Upper lobe of left lung (tissue), 6 donors: ENCODE measurements at regions not wholly inside any gene's neighbourhood (a gene's known extent, or its start where the extent isn't known, plus 50 kb on each side); places are given as distances from the start of the nearest gene placed in this dataset.
"Not testable (repeated sequence)": the region's sequence is repeated elsewhere in the genome, so short reads cannot be mapped to it uniquely, and the experiment has no call there.

Source experiments
- ATAC-seq, 2 donors: fragments of 200-7000 bp; cut with Tn5 transposase; one replicate each; pipeline ENCODE4 v1.9.1; 2022; ENCODE audit warnings: mild to moderate bottlenecking in 2 of 2, moderate library complexity in 2 of 2; ENCODE audit not compliant: low FRiP score in 2 of 2
- DNase-seq, 2 donors: peaks; one replicate each; pipeline ENCODE4 v3.0.0-alpha.2; 2019 to 2020
- H3K27ac ChIP-seq, 4 donors: fragments of 200-600 bp; sonication (generic); one replicate each; pipeline ENCODE4 v1.5.1; 2016 to 2019
- H3K27me3 ChIP-seq, 4 donors: fragments of 200-600 bp; sonication (generic); one replicate each; pipeline ENCODE4 v1.5.1; 2017 to 2019
- H3K36me3 ChIP-seq, 4 donors: fragments of 200-600 bp; sonication (generic); one replicate each; pipeline ENCODE4 v1.5.1; 2016 to 2019
- H3K4me1 ChIP-seq, 4 donors: fragments of 200-600 bp; sonication (generic); one replicate each; pipeline ENCODE4 v1.5.1; 2018 to 2019
- H3K4me3 ChIP-seq, 4 donors: fragments of 200-600 bp; sonication (generic); one replicate each; pipeline ENCODE4 v1.5.1; 2017 to 2019; ENCODE audit warnings: mild to moderate bottlenecking in 2 of 4, moderate library complexity in 1 of 4
- H3K9me3 ChIP-seq, 4 donors: fragments of 200-600 bp; sonication (generic); one replicate each; pipeline ENCODE4 v1.5.1; 2018 to 2019
- EP300 ChIP-seq, 4 donors: sonication (generic); formaldehyde crosslinking; IDR thresholded peaks; one replicate each; pipeline ENCODE4 v1.5.1; 2017; ENCODE audit warnings: antibody characterized with exemption in 4 of 4, control low read depth in 2 of 4
- POLR2A ChIP-seq, 4 donors: fragments of 450-650 bp; IDR thresholded peaks; one replicate each; pipeline ENCODE4 v1.5.1; 2016 to 2017; ENCODE audit warnings: antibody characterized with exemption in 4 of 4, mild to moderate bottlenecking in 2 of 4
- POLR2AphosphoS5 ChIP-seq, 2 donors: sonication (generic); formaldehyde crosslinking; IDR thresholded peaks; one replicate each; pipeline ENCODE4 v1.5.1; 2017; ENCODE audit warnings: antibody characterized with exemption in 2 of 2
- WGBS, 2 donors: methylation state at CpG; one replicate each; pipeline ENCODE4 v1.1.5; 2017 to 2018; 5-methylcytosine and 5-hydroxymethylcytosine counted together
- TF ChIP-seq, protein P1 (sequence below), 6 experiments: fragments of 450-650 bp in 4 of 6; fragments of 200-600 bp in 2 of 6; sonication (generic) in 2 of 6; IDR thresholded peaks; one replicate each; pipeline ENCODE4 v1.5.1; 2016 to 2019; ENCODE audit warnings: antibody characterized with exemption in 6 of 6
- donor health status: DM: no; HTN: no; CAD: no; lungs with moderate emphysema.
- donor health status: DM: no; HTN: yes; CAD: no; lungs with severe emphysema.

DNA sequence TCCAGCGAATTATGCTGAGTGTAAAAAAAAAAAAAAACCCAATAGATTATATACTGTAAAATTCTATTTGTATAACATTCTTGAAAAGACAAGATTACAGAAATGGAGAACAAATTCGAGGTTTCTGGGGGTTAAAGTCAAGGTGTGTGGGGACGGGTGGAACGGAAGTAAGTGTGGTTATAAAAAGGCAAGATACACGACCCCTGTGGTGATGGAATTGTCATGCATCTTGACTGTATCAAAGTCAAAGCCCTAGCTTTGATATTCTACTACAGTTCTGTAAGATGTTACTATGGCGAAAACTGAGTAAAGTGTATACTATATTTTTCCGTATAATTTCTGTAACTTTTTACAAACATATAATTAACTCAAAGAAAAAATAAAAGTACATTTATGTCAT is 718.2 kb upstream of the PCDH15 start:
- Histone ChIP-seq H3K9me3 (no peaks in the 10 kb centered on the region), H3K27ac (no peak overlapping the region), H3K4me3 (no peak overlapping the region), H3K27me3 (no peaks in the 10 kb centered on the region), H3K36me3 (no peaks in the 10 kb centered on the region), H3K4me1 (no peaks in the 10 kb centered on the region)
- TF ChIP-seq POLR2A (IDR thresholded peaks at IDR 0.05) (no peak), POLR2AphosphoS5 (IDR thresholded peaks at IDR 0.05) (no peak), EP300 (IDR thresholded peaks at IDR 0.05) (no peak)
- TF ChIP-seq, protein P1, sequence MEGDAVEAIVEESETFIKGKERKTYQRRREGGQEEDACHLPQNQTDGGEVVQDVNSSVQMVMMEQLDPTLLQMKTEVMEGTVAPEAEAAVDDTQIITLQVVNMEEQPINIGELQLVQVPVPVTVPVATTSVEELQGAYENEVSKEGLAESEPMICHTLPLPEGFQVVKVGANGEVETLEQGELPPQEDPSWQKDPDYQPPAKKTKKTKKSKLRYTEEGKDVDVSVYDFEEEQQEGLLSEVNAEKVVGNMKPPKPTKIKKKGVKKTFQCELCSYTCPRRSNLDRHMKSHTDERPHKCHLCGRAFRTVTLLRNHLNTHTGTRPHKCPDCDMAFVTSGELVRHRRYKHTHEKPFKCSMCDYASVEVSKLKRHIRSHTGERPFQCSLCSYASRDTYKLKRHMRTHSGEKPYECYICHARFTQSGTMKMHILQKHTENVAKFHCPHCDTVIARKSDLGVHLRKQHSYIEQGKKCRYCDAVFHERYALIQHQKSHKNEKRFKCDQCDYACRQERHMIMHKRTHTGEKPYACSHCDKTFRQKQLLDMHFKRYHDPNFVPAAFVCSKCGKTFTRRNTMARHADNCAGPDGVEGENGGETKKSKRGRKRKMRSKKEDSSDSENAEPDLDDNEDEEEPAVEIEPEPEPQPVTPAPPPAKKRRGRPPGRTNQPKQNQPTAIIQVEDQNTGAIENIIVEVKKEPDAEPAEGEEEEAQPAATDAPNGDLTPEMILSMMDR (IDR thresholded peaks at IDR 0.05): no peak
- DNase-seq (no peak), ATAC-seq (no peak)
- 68 to 78% methylated on average over 7 of the region's 7 CpGs for WGBS, 2 donors

DNA sequence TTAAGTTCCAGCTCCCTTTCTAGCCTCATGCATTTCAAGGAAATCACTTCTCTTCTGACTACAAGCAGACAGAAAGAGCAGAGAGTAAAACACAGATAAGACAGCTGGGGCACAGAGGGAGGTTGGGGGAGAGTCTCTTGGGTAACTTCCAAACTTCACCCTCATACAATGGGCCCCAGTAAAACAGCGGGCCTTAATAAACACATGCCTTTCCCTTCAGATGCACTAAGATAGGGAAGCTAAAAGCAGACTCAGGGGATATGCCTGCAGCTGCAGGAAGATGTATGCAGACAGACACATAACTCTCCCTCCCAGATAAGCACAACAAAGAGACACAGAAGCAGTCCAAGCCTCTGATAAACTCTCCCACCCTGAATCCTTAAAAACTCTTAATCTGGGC is 717.4 kb upstream of the PCDH15 start:
- 8 to 19% methylated on average over 1 of the region's 1 CpG for WGBS, 2 donors
- not testable (repeated sequence) for DNase-seq, ATAC-seq, H3K27me3 ChIP-seq, H3K9me3 ChIP-seq, H3K4me3 ChIP-seq, H3K4me1 ChIP-seq, H3K27ac ChIP-seq, H3K36me3 ChIP-seq

DNA sequence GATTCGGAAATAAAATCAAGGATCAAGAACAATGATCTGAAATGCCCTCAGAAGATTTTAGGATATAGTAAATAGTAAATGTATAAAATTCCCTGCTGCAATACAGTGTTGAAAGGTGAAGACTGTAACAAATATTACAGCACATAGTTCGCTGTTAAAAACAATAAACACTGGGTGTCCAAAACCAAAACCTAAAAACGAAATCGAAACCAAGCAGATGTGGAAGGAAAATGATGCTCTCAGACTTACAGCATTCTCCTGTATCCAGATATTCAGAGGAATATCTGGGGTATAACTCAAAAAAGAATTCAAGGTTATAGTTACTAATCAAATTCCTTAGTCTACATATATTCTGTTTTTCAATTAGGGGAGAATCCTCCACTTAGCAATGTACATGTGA is 708.1 kb upstream of the PCDH15 start:
- H3K9me3 ChIP-seq: no peaks in the 10 kb centered on the region
- DNase-seq (no peak), ATAC-seq (no peak)
- H3K27ac ChIP-seq: no peak overlapping the region
- H3K36me3 ChIP-seq: no peaks in the 10 kb centered on the region
- TF ChIP-seq EP300 (IDR thresholded peaks at IDR 0.05) (no peak), POLR2AphosphoS5 (IDR thresholded peaks at IDR 0.05) (no peak), POLR2A (IDR thresholded peaks at IDR 0.05) (no peak)
- TF ChIP-seq, protein P1 (IDR thresholded peaks at IDR 0.05): no peak
- 68 to 72% methylated on average over 4 of the region's 4 CpGs for WGBS, 2 donors
- H3K4me1 ChIP-seq: no peaks in the 10 kb centered on the region
- H3K4me3 ChIP-seq: peak overlapping the region in 2 of 4 donors; percentile 7 to 18
- no peaks in the 10 kb centered on the region for H3K27me3 ChIP-seq

DNA sequence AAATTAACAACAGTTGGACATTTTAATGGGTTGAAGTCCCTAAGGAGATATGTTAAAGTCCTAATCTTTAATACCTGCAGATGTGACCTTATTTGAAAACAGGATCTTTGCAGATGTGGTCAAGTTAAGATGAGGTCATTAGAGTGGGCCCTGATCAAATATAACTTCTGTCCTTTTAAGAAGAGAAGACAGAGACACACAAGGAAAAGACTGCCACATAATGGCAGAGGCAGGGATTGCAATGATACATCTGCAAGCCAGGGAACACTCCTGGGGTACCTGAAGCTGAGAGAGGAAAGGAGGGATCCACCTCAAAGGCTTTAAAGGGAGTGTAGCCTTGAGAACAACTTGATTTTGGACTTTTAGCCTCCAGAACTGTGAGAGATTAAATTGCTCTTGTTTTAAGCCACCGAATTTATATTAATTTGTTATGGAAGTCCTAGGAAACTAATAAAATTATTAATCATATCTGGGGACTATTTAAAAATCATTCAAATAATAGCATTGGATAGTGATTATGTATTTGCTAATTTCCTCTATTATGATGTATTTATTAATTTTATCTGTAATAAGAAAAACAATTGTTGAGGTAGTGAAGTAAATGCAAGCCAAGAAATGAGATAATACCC is 700.0 kb upstream of the PCDH15 start:
- no peaks in the 10 kb centered on the region for H3K4me1 ChIP-seq
- H3K27ac ChIP-seq: no peak overlapping the region
- no peaks in the 10 kb centered on the region for H3K27me3 ChIP-seq
- TF ChIP-seq, protein P1 (IDR thresholded peaks at IDR 0.05): peak in 4 of 6 experiments; percentile 23 to 36 (median 25)
- TF ChIP-seq POLR2AphosphoS5 (IDR thresholded peaks at IDR 0.05): no peak
- DNase-seq (no peak), ATAC-seq (no peak)
- no peaks in the 10 kb centered on the region for H3K9me3 ChIP-seq
- no peak overlapping the region for H3K4me3 ChIP-seq
- no peaks in the 10 kb centered on the region for H3K36me3 ChIP-seq
- 14 to 36% methylated on average over 1 of the region's 1 CpG for WGBS, 2 donors

DNA sequence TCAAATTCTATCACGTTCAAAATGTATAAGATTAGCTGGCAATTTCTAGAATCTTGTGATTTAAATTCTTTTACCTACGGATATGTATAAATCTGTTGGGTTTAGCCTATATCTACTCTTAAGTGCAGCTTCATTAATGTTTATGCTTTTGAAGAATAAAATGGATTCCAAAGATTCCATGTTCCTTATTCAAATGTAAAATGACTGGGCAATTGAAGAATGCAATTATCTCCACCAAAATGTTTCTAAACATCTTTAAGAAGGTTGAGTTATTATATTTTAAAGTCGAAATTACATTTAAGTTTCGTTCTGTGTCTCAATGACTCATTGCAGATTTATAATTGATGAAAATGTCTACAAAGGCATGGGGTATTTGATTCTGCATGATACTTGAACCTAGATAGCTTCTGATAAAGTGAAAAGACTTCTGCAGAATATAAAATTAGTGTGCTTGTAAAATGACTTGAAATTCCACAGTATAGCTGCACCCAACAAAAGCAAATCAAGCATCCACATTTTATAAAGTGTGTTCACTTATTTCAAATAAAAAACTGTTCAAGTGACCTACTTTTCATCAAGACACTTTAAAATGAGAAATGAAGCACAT is 697.0 kb upstream of the PCDH15 start:
- Histone ChIP-seq H3K4me3 (no peak overlapping the region), H3K4me1 (no peaks in the 10 kb centered on the region), H3K9me3 (no peaks in the 10 kb centered on the region), H3K27me3 (no peaks in the 10 kb centered on the region), H3K27ac (no peak overlapping the region), H3K36me3 (no peaks in the 10 kb centered on the region)
- DNase-seq (no peak), ATAC-seq (no peak)
- no peak for TF ChIP-seq POLR2A (IDR thresholded peaks at IDR 0.05)
- no peak for TF ChIP-seq EP300 (IDR thresholded peaks at IDR 0.05)
- no peak for TF ChIP-seq POLR2AphosphoS5 (IDR thresholded peaks at IDR 0.05)
- TF ChIP-seq, protein P1 (IDR thresholded peaks at IDR 0.05): no peak
- WGBS, 2 donors: 74 to 82% methylated on average over 4 of the region's 4 CpGs
